ENCODE measurements at regions not wholly inside any gene's neighbourhood (a gene's known extent, or its start where the extent isn't known, plus 50 kb on each side); places are given as distances from the start of the nearest gene placed in this dataset.

DNA sequence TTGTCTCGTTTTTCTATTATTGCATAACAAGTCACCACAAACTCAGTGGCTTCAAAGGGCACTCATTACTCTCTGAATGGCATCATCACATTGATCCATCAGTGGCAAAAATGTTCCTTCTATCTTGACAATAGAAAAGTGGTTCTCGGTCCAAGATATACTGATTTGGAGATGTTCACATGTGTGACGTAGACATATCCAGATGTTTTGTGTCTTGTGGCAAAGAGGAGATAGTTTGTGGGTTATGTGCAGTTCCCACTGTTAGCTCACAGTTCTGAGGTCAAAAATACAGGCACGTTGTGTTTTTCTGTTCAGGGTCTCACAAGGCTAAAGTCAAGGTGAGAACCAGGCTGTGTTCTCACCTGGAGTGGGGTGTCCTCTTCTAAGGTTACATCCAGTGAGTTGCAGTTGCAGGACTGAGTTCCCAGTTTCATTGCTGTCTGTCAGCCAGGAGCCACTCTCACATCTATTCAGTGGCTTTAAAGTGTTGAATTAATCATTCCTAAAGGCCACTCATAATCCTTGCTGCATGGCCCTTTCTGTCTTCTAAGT is 55.3 kb downstream of the GAS1 start:
- no peak for TF ChIP-seq TOX (CRISPR knock-in tag; IDR thresholded peaks at IDR 0.05; ENCODE audit: borderline replicate concordance)
- no peak for TF ChIP-seq ZFP3 (CRISPR knock-in tag; IDR thresholded peaks at IDR 0.05)
- no peak for TF ChIP-seq GLIS3 (CRISPR knock-in tag; IDR thresholded peaks at IDR 0.05)
- TF ChIP-seq RARB (CRISPR knock-in tag; IDR thresholded peaks at IDR 0.05) = no peak
- TF ChIP-seq, protein P1, sequence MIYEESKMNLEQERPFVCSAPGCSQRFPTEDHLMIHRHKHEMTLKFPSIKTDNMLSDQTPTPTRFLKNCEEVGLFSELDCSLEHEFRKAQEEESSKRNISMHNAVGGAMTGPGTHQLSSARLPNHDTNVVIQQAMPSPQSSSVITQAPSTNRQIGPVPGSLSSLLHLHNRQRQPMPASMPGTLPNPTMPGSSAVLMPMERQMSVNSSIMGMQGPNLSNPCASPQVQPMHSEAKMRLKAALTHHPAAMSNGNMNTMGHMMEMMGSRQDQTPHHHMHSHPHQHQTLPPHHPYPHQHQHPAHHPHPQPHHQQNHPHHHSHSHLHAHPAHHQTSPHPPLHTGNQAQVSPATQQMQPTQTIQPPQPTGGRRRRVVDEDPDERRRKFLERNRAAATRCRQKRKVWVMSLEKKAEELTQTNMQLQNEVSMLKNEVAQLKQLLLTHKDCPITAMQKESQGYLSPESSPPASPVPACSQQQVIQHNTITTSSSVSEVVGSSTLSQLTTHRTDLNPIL (CRISPR knock-in tag; IDR thresholded peaks at IDR 0.05; ENCODE audit: low read depth) = no peak
- TF ChIP-seq BACH2 (CRISPR knock-in tag; IDR thresholded peaks at IDR 0.05; ENCODE audit: borderline replicate concordance) = no peak
- TF ChIP-seq, protein P2, sequence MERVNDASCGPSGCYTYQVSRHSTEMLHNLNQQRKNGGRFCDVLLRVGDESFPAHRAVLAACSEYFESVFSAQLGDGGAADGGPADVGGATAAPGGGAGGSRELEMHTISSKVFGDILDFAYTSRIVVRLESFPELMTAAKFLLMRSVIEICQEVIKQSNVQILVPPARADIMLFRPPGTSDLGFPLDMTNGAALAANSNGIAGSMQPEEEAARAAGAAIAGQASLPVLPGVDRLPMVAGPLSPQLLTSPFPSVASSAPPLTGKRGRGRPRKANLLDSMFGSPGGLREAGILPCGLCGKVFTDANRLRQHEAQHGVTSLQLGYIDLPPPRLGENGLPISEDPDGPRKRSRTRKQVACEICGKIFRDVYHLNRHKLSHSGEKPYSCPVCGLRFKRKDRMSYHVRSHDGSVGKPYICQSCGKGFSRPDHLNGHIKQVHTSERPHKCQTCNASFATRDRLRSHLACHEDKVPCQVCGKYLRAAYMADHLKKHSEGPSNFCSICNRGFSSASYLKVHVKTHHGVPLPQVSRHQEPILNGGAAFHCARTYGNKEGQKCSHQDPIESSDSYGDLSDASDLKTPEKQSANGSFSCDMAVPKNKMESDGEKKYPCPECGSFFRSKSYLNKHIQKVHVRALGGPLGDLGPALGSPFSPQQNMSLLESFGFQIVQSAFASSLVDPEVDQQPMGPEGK (CRISPR knock-in tag; IDR thresholded peaks at IDR 0.05; ENCODE audit: borderline replicate concordance) = no peak
- TF ChIP-seq ZFP30 (CRISPR knock-in tag; IDR thresholded peaks at IDR 0.05) = no peak
- no peak for TF ChIP-seq OSR1 (CRISPR knock-in tag; IDR thresholded peaks at IDR 0.05)
- no peak for TF ChIP-seq PPARA (CRISPR knock-in tag; IDR thresholded peaks at IDR 0.05; ENCODE audit: borderline replicate concordance)
- TF ChIP-seq ESRRG (CRISPR knock-in tag; IDR thresholded peaks at IDR 0.05) = no peak
- TF ChIP-seq, protein P3, sequence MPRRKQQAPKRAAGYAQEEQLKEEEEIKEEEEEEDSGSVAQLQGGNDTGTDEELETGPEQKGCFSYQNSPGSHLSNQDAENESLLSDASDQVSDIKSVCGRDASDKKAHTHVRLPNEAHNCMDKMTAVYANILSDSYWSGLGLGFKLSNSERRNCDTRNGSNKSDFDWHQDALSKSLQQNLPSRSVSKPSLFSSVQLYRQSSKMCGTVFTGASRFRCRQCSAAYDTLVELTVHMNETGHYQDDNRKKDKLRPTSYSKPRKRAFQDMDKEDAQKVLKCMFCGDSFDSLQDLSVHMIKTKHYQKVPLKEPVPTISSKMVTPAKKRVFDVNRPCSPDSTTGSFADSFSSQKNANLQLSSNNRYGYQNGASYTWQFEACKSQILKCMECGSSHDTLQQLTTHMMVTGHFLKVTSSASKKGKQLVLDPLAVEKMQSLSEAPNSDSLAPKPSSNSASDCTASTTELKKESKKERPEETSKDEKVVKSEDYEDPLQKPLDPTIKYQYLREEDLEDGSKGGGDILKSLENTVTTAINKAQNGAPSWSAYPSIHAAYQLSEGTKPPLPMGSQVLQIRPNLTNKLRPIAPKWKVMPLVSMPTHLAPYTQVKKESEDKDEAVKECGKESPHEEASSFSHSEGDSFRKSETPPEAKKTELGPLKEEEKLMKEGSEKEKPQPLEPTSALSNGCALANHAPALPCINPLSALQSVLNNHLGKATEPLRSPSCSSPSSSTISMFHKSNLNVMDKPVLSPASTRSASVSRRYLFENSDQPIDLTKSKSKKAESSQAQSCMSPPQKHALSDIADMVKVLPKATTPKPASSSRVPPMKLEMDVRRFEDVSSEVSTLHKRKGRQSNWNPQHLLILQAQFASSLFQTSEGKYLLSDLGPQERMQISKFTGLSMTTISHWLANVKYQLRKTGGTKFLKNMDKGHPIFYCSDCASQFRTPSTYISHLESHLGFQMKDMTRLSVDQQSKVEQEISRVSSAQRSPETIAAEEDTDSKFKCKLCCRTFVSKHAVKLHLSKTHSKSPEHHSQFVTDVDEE (CRISPR knock-in tag; IDR thresholded peaks at IDR 0.05) = no peak
- TF ChIP-seq ZNF8 (CRISPR knock-in tag; IDR thresholded peaks at IDR 0.05) = no peak
